NCI-H2029 treated with DMSO at 0.1 percent for 48 hours (cell line): ENCODE measurements at regions not wholly inside any gene's neighbourhood (a gene's known extent, or its start where the extent isn't known, plus 50 kb on each side); places are given as distances from the start of the nearest gene placed in this dataset.
"Not testable (repeated sequence)": the region's sequence is repeated elsewhere in the genome, so short reads cannot be mapped to it uniquely, and the experiment has no call there.

Source experiments
- DNase-seq: peaks from one replicate; lab custom pipeline; 2025; lab: John Stamatoyannopoulos, UW

- DNase-seq, result no peak
Observed at GRCh38 chr14:45976001-45976400, 675.6 kb downstream of the RPL10L start.

DNA sequence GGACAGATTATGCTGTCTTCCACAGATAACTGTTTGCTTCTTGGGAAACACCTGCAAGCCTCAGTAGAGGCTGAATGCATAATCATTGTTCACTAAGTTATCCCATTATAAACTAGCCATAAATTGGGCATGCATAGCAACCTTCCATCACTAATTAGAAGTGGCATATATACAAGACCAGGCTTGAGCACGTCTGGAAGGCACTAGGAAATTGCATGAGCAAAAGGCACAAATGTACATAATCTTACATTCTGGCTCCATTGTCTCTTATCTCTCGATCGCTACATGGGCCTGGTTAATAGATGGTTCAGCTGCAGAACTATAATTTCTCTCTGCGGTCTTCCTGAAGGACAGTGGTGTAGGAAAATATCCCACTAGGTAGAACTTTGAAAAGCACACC lies 679.2 kb downstream of the RPL10L start:
- DNase-seq, result no peak

- DNase-seq, result no peak
Observed at GRCh38 chr14:45970621-45971020, 681.0 kb downstream of the RPL10L start.

- no peak for DNase-seq
Observed at GRCh38 chr14:45968037-45968436, 683.5 kb downstream of the RPL10L start.

DNA sequence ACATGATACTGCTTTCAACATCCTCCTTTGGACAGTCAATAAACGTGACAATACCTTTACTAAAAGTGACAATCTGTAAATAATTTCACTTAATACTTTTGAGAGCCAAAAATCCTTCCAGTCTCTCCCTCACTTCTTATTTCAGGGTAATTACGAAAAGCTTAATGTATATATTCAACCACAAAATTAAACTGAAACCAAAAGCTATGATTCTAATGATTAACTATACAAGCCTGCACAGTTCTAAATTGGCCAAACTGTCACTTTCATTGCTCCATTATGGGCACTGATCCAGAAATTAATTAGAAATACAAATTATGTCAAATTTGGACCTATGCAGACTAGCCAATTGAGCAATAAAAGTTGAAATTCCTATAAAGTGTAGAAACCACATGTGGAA lies 696.5 kb upstream of the MIS18BP1 start:
- DNase-seq, result no peak

GRCh38 chr14:45947830-45948229 lies 694.8 kb upstream of the MIS18BP1 start:
- DNase-seq, result no peak

DNA sequence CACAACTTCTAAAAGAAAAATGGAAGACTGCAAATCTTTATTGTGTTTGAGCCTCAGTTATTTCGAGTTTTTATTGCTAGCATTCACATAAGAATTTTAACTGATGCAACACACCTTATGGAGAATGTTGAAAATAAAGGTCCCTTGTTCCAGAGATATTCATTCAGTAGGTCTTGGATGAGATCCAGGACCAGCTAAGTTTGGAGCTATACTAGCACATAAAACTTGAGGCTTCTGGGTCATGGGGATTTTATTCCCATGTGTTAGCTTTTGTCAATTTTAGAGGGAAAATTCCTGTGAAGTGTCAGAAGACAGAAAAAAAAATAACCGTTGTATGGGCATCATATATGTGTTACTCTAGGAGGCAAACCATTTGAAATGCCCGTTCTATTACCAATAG lies 693.2 kb upstream of the MIS18BP1 start:
- no peak for DNase-seq

- no peak for DNase-seq
Observed at GRCh38 chr14:45940318-45940717, 687.3 kb upstream of the MIS18BP1 start.

DNA sequence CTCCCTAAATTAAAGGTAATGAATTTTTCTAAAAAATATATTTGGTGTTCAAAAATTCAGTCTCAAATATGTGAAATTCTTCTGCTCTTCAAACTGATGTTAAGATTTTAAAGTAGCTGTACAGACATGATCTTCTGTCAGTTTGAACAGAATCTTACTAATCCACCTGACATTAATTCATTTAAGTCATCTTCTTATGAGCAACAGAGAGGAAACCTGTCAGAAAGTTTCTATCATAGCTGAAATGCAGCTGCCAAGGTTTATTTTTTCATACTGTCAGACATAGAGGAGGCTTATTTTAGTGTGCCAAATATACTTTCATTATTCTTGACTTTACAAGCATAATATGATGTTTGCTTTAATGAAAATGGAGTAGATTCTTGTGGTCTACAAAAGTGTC lies 686.6 kb upstream of the MIS18BP1 start:
- no peak for DNase-seq

DNA sequence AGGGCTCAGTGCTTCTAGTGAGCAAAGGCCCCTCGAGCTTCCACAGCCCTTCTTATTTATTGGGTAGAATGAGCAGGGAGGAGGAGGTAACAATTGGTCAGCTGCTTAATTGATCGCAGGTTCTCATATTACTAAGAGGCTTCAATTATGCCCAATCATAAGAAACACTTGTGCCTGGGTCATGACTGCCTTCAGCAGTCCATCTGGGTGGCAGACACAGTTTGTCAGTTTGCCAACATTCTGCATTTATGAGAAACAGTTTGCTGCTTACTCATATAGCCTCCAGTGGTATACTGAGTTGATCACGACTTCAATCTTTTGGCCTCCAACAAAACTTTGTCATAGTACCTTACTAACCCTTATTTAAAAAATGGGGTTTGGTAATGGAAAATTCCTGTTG lies 667.0 kb upstream of the MIS18BP1 start:
- not testable (repeated sequence) for DNase-seq

DNA sequence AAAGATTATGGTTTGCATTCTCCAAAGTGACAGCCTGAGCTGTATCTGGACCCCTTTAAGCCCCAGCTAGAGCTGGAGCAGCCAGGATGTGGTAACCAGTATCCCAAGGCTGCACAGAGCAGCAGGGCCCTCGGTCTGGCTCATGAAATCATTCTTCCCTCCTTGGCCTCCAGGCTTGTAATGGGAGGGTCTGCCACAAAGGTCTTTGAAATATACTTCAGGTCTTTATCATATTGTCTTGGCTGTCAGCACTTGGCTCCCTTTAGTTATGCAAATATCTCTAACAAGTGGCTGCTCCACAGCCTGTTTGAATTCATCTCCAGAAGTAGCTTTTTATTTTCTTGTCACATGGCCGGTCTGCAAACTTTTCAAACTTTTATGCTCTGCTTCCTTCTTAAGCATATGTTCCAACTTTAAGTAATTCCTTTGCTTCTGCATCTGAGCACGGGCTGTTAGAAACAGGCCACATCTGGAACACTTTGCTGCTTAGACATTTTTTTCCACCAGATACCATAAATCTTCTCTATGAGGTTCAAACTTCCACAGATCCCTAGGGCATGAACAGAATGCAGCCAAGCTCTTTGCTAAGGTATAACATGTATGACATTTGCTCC lies 663.4 kb upstream of the MIS18BP1 start:
- no peak for DNase-seq

GRCh38 chr14:45907782-45908181 lies 654.8 kb upstream of the MIS18BP1 start:
- DNase-seq, result no peak

DNA sequence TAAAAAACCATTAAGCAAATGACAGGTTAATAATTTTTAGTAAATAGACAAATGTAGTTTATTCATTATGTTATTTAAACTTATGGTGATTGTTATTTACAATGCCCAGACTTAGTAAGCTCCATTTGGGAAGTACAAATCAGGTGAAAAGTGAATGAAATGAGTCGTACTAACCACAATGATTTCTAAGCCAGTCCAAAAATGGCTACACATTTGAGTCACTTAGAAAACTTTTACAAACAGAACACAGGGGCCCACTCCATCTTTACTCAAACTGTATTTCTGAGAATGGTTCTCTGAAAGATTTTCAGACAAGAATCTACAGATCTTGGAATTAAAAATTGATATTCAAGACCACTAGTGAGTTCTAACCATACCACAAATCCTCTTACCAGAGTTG lies 653.3 kb upstream of the MIS18BP1 start:
- DNase-seq, result no peak

DNA sequence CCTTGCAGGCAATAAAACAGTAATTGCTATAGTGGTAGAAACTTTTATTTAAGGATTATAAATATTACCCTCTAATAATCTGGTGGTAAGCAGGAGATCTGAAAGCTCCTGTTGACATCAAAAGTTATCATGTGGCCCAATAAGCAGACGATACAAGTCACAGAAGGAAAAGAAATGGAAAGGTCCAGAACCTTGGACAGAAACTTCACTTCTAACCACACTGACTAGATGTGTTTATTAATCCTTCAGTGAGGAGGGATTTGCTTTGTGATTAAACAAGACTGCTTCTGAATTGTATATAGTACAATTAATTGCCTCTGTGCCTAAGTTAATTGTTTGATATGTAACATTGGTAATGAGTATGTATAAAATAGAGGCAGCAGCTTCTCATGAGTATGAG lies 652.7 kb upstream of the MIS18BP1 start:
- DNase-seq, result no peak

- no peak for DNase-seq
Observed at GRCh38 chr14:45904314-45904713, 651.3 kb upstream of the MIS18BP1 start.

DNA sequence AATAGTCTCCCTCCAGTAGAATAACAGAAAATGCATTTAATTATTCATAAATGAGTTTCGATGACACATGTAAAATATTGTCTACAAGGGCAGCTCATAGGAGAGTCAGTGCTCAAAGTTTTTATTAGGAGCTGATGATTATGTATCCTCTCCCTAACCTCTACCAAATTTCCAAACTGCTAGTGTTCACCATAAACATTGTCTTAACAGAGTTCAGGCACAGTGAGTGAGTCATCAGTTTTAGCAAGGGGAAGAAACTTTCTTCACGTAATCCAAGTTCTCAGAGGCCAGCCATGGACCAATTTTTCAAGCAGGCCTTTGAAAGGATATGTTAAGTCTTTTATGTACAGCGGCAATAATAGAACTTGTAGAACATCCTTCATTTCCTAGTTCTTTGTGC lies 649.2 kb upstream of the MIS18BP1 start:
- DNase-seq, result no peak

DNA sequence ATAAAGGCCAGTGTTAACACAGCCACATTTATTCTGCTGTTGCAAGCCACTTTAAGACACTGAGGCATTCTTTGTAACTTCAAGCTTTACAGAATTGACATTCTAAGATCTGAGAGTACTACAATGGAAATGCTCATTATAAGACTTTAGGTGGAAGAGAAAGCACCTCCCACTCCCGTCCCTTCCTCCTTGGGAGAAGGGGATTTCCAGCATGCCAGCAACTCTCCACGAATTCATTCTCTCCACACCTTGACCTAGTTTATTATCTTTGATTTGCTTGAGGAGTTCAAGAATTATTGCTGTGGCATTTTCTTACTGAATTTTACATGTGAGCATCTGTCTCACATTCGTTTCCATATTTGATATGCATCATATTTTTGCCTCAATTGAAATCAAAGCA lies 644.4 kb upstream of the MIS18BP1 start:
- DNase-seq, result no peak

DNA sequence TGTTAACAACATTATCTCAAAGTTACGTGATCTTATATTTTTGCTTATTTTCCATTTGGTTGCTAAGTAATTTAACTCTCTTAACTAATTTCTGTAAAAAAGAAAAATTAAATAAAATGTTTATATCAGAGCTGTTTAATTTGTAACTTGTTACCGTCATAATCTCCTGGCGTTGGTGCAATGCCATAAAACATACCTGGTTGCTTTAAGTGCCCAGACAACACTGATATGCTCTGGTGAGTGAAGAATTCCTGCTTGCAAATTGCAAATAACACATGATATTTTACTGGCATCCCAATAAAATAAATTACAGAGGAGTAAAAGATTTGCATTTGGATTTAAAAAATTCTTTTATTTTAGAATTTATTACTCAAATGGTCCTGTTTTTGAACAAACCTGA lies 640.1 kb upstream of the MIS18BP1 start:
- no peak for DNase-seq

DNA sequence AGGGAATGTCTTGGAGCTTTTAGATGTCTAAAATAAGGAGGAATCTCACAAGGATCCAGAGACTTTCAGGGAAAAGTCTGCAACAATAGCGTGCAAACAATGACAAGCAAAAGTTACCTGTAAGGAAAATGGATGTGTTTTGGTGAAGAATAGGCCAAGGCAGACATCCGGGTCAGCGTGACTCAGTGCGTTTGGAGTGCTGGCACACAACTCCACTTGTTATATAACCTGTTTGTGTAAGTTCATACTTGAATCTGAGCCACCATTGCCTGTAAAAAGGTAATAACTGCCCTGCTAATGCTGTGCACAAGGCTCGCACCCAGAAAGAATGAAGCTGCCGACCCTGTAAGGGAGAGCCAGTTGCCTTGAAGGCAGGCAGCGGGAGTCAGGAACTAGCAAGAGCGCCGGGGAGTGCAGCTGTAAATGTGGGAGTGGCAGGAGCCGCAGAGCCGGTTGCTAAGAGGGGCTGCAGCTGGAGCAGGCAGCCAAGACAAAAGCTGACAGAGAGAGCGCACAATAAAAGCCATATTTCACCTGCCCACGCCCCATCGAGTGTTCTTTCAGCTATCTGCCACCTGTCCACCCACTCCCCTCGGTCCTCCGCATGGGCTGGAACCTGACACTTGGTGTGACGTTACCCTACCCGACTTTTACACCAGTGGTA lies 638.5 kb upstream of the MIS18BP1 start:
- DNase-seq, result peak; percentile 81

DNA sequence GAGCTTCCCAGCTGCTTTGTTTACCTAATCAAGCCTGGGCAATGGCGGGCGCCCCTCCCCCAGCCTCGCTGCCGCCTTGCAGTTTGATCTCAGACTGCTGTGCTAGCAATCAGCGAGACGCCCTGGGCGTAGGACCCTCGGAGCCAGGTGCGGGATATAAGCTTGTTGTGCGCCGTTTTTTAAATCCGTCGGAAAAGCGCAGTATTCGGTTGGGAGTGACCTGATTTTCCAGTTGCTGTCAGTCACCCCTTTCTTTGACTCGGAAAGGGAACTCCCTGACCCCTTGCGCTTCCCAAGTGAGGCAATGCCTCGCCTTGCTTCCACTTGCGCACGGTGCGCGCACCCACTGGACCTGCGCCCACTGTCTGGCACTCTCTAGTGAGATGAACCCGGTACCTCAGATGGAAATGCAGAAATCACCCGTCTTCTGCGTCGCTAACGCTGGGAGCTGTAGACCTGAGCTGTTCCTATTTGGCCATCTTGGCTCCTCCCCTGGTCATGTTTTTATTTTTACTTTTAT lies 635.8 kb upstream of the MIS18BP1 start:
- not testable (repeated sequence) for DNase-seq

DNA sequence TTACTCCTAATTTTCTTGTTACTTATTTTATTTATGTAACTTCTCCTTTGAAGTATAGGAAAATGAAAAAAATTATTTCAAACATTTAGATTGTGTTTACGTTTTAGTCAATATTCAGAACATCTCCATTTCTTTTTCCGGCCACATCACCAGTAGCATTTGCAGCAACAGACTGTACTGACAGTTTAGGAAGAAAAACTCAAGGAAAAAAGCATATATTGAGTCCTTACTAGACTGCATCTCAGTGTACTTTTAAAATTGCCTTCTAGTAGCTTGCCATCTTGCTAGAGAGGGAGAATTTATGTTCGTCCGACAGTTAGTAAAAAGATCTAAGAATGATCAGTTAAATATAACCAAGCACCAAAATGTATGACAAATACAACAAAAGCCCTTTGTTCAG lies 625.0 kb upstream of the MIS18BP1 start:
- DNase-seq, result no peak

DNA sequence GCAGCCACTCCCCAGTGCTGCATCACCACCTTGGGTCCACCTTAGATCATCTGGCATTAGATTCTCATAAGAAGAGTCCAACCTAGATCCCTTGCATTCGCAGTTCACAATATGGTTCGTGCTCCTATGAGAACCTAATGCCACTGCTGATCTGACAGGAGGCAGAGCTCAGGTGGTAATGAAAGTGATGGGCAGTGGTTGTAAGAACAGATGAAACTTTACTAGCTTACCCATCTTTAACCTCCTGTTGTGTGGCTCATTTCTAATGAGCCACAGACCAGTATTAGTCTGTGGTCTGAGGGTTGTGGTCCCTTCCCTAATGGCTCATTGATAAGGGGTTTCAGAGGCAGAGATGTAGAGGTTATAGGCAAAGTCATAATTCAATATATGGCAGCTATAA lies 615.9 kb upstream of the MIS18BP1 start:
- no peak for DNase-seq

DNA sequence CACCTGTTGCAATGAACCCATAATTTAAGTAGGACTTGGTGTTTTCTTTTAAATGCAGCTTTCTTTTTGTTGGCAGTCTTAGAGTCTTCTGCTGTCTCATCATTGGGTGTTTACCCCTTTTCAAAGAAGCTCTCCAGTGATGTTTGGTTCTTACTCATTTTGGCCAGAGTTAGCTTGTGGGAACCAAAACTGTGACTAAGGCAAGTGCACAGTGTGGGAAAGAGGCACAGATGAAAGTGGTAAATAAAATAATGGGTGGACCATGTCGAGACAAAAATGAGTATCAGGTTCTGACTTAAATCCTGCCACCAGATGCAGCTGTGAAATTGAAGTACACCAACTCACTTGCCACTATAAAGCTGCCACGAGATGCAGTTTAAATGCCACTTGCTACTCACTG lies 615.4 kb upstream of the MIS18BP1 start:
- no peak for DNase-seq
